Loucy (cell line): ENCODE measurements at regions not wholly inside any gene's neighbourhood (a gene's known extent, or its start where the extent isn't known, plus 50 kb on each side); places are given as distances from the start of the nearest gene placed in this dataset.

Source experiments
- CTCF ChIP-seq: fragments of 200-600 bp; sonication (generic); conservative IDR thresholded peaks from 2 replicates; pipeline ENCODE4 v1.5.1; 2014; ENCODE audit warnings: mild to moderate bottlenecking, antibody characterized with exemption, low read length
- EZH2phosphoT487 ChIP-seq: fragments of 200-600 bp; IDR thresholded peaks from 2 replicates; pipeline ENCODE4 v1.6.1; 2018; ENCODE audit warnings: antibody characterized with exemption, mild to moderate bottlenecking, moderate library complexity, borderline replicate concordance

GRCh38 chr4:57580710-57581599, 470.8 kb upstream of the IGFBP7 start:
- TF ChIP-seq CTCF, result no peak
- no peak for TF ChIP-seq EZH2phosphoT487
